H1 (cell line): ENCODE measurements at regions not wholly inside any gene's neighbourhood (a gene's known extent, or its start where the extent isn't known, plus 50 kb on each side); places are given as distances from the start of the nearest gene placed in this dataset.

Experiments used
- CTCF ChIA-PET: fragments of 300-600 bp; sonication (Branson Sonifier 250); formaldehyde crosslinking; loops from one replicate; lab custom pipeline; 2021; ENCODE audit not compliant: partially characterized antibody; lab: Charles Lee
- POLR2A ChIA-PET: fragments of 300-600 bp; sonication (Branson Sonifier 250); formaldehyde crosslinking; loops from one replicate; lab custom pipeline; 2021; ENCODE audit warnings: inconsistent platforms; ENCODE audit not compliant: partially characterized antibody; lab: Charles Lee
- DNase-seq, 2 experiments: peaks; one replicate each; pipeline versions ENCODE4 v3.0.0 to v3.0.0-alpha.2; 2010 to 2022; ENCODE audit warnings: low spot score in 2 of 2, low read depth in 1 of 2, mixed read lengths in 1 of 2
- FAIRE-seq: peaks from 2 replicates; lab custom pipeline; 2011; peaks lifted over from hg19 to GRCh38; lab: Jason Lieb, UNC
- H2AFZ ChIP-seq: 2 replicates; pipeline ENCODE4 v1.8.1; 2012; ENCODE audit warnings: low read length, inconsistent platforms
- H2AK5ac ChIP-seq: 2 replicates; pipeline ENCODE4 v1.6.1; 2013; ENCODE audit warnings: low read depth, low read length
- H2BK120ac ChIP-seq: replicated peaks from 2 replicates; pipeline ENCODE3; 2013; ENCODE audit warnings: low read depth, low read length, inconsistent platforms
- H2BK12ac ChIP-seq: 2 replicates; pipeline ENCODE4 v1.6.1; 2013; ENCODE audit warnings: low read depth, low read length
- H2BK15ac ChIP-seq: 2 replicates; pipeline ENCODE4 v1.6.1; 2013; ENCODE audit warnings: low read length
- H2BK20ac ChIP-seq: 2 replicates; pipeline ENCODE4 v1.6.1; 2013; ENCODE audit warnings: low read length
- H2BK5ac ChIP-seq: 2 replicates; pipeline ENCODE4 v1.6.1; 2013; ENCODE audit warnings: low read depth, low read length
- H3K14ac ChIP-seq: 2 replicates; pipeline ENCODE4 v1.6.1; 2013; ENCODE audit warnings: inconsistent platforms; ENCODE audit not compliant: insufficient read length
- H3K18ac ChIP-seq: 2 replicates; pipeline ENCODE4 v1.6.1; 2013; ENCODE audit warnings: low read length; ENCODE audit errors: extremely low read depth
- H3K23ac ChIP-seq: 2 replicates; pipeline ENCODE4 v1.6.1; 2013; ENCODE audit warnings: inconsistent platforms; ENCODE audit not compliant: insufficient read length
- H3K23me2 ChIP-seq: 2 replicates; pipeline ENCODE4 v1.6.1; 2013; ENCODE audit warnings: low read depth, low read length
- H3K27ac ChIP-seq: 2 replicates; pipeline ENCODE4 v1.6.1; 2011; ENCODE audit warnings: low read depth, low read length, inconsistent platforms
- H3K27me3 ChIP-seq, 4 experiments: replicated peaks in 1 of 4; 1 replicate in 1 of 4; 2 replicates in 3 of 4; pipeline versions ENCODE4 v1.6.1 to v1.8.1; 2011 to 2013; ENCODE audit warnings: low read length in 3 of 4, mild to moderate bottlenecking in 3 of 4, inconsistent platforms in 2 of 4, mixed read lengths in 2 of 4, moderate library complexity in 1 of 4; ENCODE audit not compliant: control insufficient read depth in 3 of 4, insufficient read depth in 3 of 4; ENCODE audit errors: extremely low read depth in 1 of 4
- H3K36me3 ChIP-seq, 4 experiments: 2 replicates each; pipeline versions ENCODE4 v1.6.1 to v1.8.1; 2011 to 2013; ENCODE audit warnings: mild to moderate bottlenecking in 4 of 4, low read length in 3 of 4, moderate library complexity in 2 of 4, control low read depth in 1 of 4, inconsistent platforms in 1 of 4; ENCODE audit not compliant: insufficient read depth in 4 of 4, control insufficient read depth in 2 of 4
- H3K4ac ChIP-seq: replicated peaks from 2 replicates; pipeline ENCODE3; 2013; ENCODE audit warnings: low read length, low read depth, mixed read lengths, inconsistent platforms; ENCODE audit not compliant: insufficient read length
- H3K4me1 ChIP-seq, 4 experiments: replicated peaks in 1 of 4; 1 replicate in 1 of 4; 2 replicates in 3 of 4; pipeline versions ENCODE4 v1.6.1 to v1.8.1; 2011 to 2013; ENCODE audit warnings: low read length in 3 of 4, inconsistent platforms in 2 of 4, mixed read lengths in 1 of 4; ENCODE audit not compliant: insufficient read depth in 4 of 4, control insufficient read depth in 3 of 4
- H3K4me2 ChIP-seq, 2 experiments: 2 replicates each; pipeline versions ENCODE4 v1.6.1 to v1.8.1; 2011 to 2013; ENCODE audit warnings: low read depth in 2 of 2, low read length in 2 of 2, control low read depth in 1 of 2, inconsistent platforms in 1 of 2, mild to moderate bottlenecking in 1 of 2; ENCODE audit not compliant: insufficient read depth in 1 of 2
- H3K4me3 ChIP-seq, 4 experiments: fragments of 200-600, 300-600 bp in 1 of 4; sonication (generic), shearing (Covaris generic), sonication (Bioruptor Twin) in 1 of 4; 2 replicates each; pipeline versions ENCODE4 v1.5.1 to v1.8.1; 2011 to 2016; ENCODE audit warnings: low read length in 4 of 4, low read depth in 3 of 4, control low read depth in 2 of 4, inconsistent platforms in 2 of 4, mild to moderate bottlenecking in 2 of 4, mixed read lengths in 1 of 4, moderate library complexity in 1 of 4; ENCODE audit not compliant: insufficient read depth in 2 of 4; ENCODE audit errors: extremely low read depth in 1 of 4
- H3K56ac ChIP-seq: replicated peaks from 2 replicates; pipeline ENCODE3; 2013; ENCODE audit warnings: low read depth, mild to moderate bottlenecking, mixed read lengths, low read length, inconsistent platforms; ENCODE audit not compliant: insufficient read length
- H3K79me1 ChIP-seq: 2 replicates; pipeline ENCODE4 v1.6.1; 2013; ENCODE audit warnings: low read depth, low read length, control low read depth
- H3K79me2 ChIP-seq, 2 experiments: 2 replicates each; pipeline versions ENCODE4 v1.6.1 to v1.8.1; 2012 to 2013; ENCODE audit warnings: low read length in 2 of 2, mild to moderate bottlenecking in 2 of 2, inconsistent platforms in 1 of 2; ENCODE audit not compliant: insufficient read depth in 2 of 2, control insufficient read depth in 1 of 2
- H3K9ac ChIP-seq, 4 experiments: replicated peaks in 1 of 4; 1 replicate in 1 of 4; 2 replicates in 3 of 4; pipeline versions ENCODE4 v1.6.1 to v1.8.1; 2011 to 2013; ENCODE audit warnings: low read depth in 3 of 4, low read length in 3 of 4, control low read depth in 2 of 4, mild to moderate bottlenecking in 2 of 4, moderate library complexity in 2 of 4, inconsistent platforms in 1 of 4; ENCODE audit errors: extremely low read depth in 1 of 4
- H3K9me3 ChIP-seq, 2 experiments: 2 replicates each; pipeline versions ENCODE4 v1.6.1 to v1.8.1; 2012 to 2013; ENCODE audit warnings: mild to moderate bottlenecking in 2 of 2, moderate library complexity in 2 of 2, control low read depth in 1 of 2, inconsistent platforms in 1 of 2, low read depth in 1 of 2, low read length in 1 of 2, mixed read lengths in 1 of 2; ENCODE audit not compliant: insufficient read depth in 2 of 2
- H4K20me1 ChIP-seq, 2 experiments: replicated peaks in 1 of 2; 2 replicates each; pipeline versions ENCODE3 to v1.8.1; 2011 to 2013; ENCODE audit warnings: inconsistent platforms in 2 of 2, low read length in 2 of 2, mild to moderate bottlenecking in 1 of 2; ENCODE audit not compliant: insufficient read depth in 2 of 2, control insufficient read depth in 1 of 2
- H4K5ac ChIP-seq: 2 replicates; pipeline ENCODE4 v1.6.1; 2013; ENCODE audit warnings: low read length, low read depth, mixed read lengths, inconsistent platforms; ENCODE audit not compliant: insufficient read length
- H4K8ac ChIP-seq: 2 replicates; pipeline ENCODE4 v1.8.0; 2013; ENCODE audit warnings: mild to moderate bottlenecking, moderate library complexity, low read length, inconsistent platforms; ENCODE audit not compliant: insufficient read depth; ENCODE audit errors: extremely low read depth
- H4K91ac ChIP-seq: replicated peaks from 2 replicates; pipeline ENCODE3; 2013; ENCODE audit warnings: low read length, mixed read lengths, inconsistent platforms; ENCODE audit not compliant: insufficient read length
- SAP30 ChIP-seq: fragments of 300-600 bp; sonication (generic); IDR thresholded peaks from 2 replicates; pipeline ENCODE4 v1.7.1; 2012; ENCODE audit warnings: low read length, moderate library complexity, mild to moderate bottlenecking, inconsistent platforms; ENCODE audit not compliant: insufficient read depth, insufficient replicate concordance
- TAF1 ChIP-seq: IDR thresholded peaks from 2 replicates; pipeline ENCODE4 v1.6.1; 2011; ENCODE audit warnings: mild to moderate bottlenecking, low read depth, low read length
- WGBS, 2 experiments: shearing (Covaris generic) in 1 of 2; methylation state at CpG; one replicate each; pipeline versions ENCODE4 v1.1.6 to v1.1.7; 2013 to 2015; ENCODE audit warnings: low lambda C conversion rate in 2 of 2, mixed read lengths in 2 of 2, inconsistent platforms in 1 of 2, low coverage in 1 of 2, missing lambda C conversion rate in 1 of 2; ENCODE audit not compliant: insufficient replicate concordance in 2 of 2, insufficient coverage in 1 of 2, insufficient read length in 1 of 2; ENCODE audit errors: extremely low coverage in 1 of 2, missing lambda C conversion rate in 1 of 2; 5-methylcytosine and 5-hydroxymethylcytosine counted together

GRCh38 chr5:44951371-44951770, 142.6 kb downstream of the MRPS30 start:
- Histone ChIP-seq H3K18ac (no peak overlapping the region), H4K8ac (no peak overlapping the region), H2BK12ac (no peak overlapping the region), H3K23me2 (no peaks in the 10 kb centered on the region; the same call in 1 of the 2 replicates), H3K79me2 (no peaks in the 10 kb centered on the region), H3K56ac (no peak overlapping the region), H2BK20ac (no peak overlapping the region), H2BK15ac (no peak overlapping the region), H4K5ac (no peak overlapping the region), H3K4me2 (no peak overlapping the region), H2BK5ac (no peak overlapping the region), H3K23ac (no peak overlapping the region), H3K4ac (no peak overlapping the region), H3K9me3 (no peaks in the 10 kb centered on the region), H3K79me1 (no peaks in the 10 kb centered on the region), H2BK120ac (no peak overlapping the region), H3K36me3 (no peaks in the 10 kb centered on the region), H3K14ac (no peak overlapping the region), H2AFZ (peak overlapping the region; percentile 8; the same call in 1 of the 2 replicates), H4K91ac (no peak overlapping the region), H3K9ac (no peak overlapping the region), H3K27ac (no peak overlapping the region), H2AK5ac (no peak overlapping the region), H3K4me1 (no peaks in the 10 kb centered on the region), H3K27me3 (no peaks in the 10 kb centered on the region), H4K20me1 (no peaks in the 10 kb centered on the region), H3K4me3 (no peak overlapping the region)
- CTCF ChIA-PET: interaction anchor here (0.7 to 2.7 kb wide), 16 partner anchors 9 to 697 kb away, joined by 3 to 14 read pairs (median 3); no protein-coding TSS in a partner anchor
- 87% methylated on average over 3 of the region's 3 CpGs; no CpG with 5 or more reads in 1 of the 2 experiments for WGBS, 2 experiments
- DNase-seq (no peak), FAIRE-seq (no peak)
- POLR2A ChIA-PET: no interaction called here
- TF ChIP-seq SAP30: no peak
- no peak for TF ChIP-seq TAF1
